DMS53 (cell line): ENCODE measurements at regions not wholly inside any gene's neighbourhood (a gene's known extent, or its start where the extent isn't known, plus 50 kb on each side); places are given as distances from the start of the nearest gene placed in this dataset.
"Not testable (repeated sequence)": the region's sequence is repeated elsewhere in the genome, so short reads cannot be mapped to it uniquely, and the experiment has no call there.

Experiments used
- DNase-seq: peaks from one replicate; lab custom pipeline; 2025; lab: John Stamatoyannopoulos, UW

GRCh38 chr20:23299673-23300050 is 50.9 kb upstream of the NXT1 start:
- no peak for DNase-seq

- DNase-seq: no peak
These were observed 51.5 kb upstream of the NXT1 start for GRCh38 chr20:23298926-23299672.

- no peak for DNase-seq
These were observed 52.4 kb upstream of the NXT1 start for GRCh38 chr20:23298155-23298554.

GRCh38 chr20:23296841-23297701 is 53.5 kb upstream of the NXT1 start:
- no peak for DNase-seq

GRCh38 chr20:23295934-23296333 is 54.7 kb upstream of the NXT1 start:
- DNase-seq: no peak

GRCh38 chr20:23294671-23295070 is 55.9 kb upstream of the NXT1 start:
- no peak for DNase-seq

GRCh38 chr20:23294166-23294565 is 56.4 kb upstream of the NXT1 start:
- DNase-seq: no peak

- peak; percentile 10 for DNase-seq
These were observed 56.9 kb upstream of the NXT1 start for GRCh38 chr20:23293689-23294088.

GRCh38 chr20:23292311-23292710 is 58.3 kb upstream of the NXT1 start:
- not testable (repeated sequence) for DNase-seq

- no peak for DNase-seq
These were observed 58.9 kb upstream of the NXT1 start for GRCh38 chr20:23291575-23292240.

- no peak for DNase-seq
These were observed 59.6 kb upstream of the NXT1 start for GRCh38 chr20:23290761-23291574.

- DNase-seq: no peak
These were observed 60.7 kb upstream of the NXT1 start for GRCh38 chr20:23289724-23290395.

- no peak for DNase-seq
These were observed 61.3 kb upstream of the NXT1 start for GRCh38 chr20:23289249-23289648.

GRCh38 chr20:23287354-23288190 is 63.0 kb upstream of the NXT1 start:
- DNase-seq: no peak

- no peak for DNase-seq
These were observed 64.2 kb upstream of the NXT1 start for GRCh38 chr20:23286346-23286745.

- DNase-seq: no peak
These were observed 65.1 kb upstream of the NXT1 start for GRCh38 chr20:23285536-23285935.

- DNase-seq: no peak
These were observed 66.6 kb upstream of the NXT1 start for GRCh38 chr20:23284009-23284408.

GRCh38 chr20:23283096-23283850 is 67.3 kb upstream of the NXT1 start:
- no peak for DNase-seq

- DNase-seq: no peak
These were observed 68.0 kb upstream of the NXT1 start for GRCh38 chr20:23282546-23282945.

- DNase-seq: no peak
These were observed 68.5 kb upstream of the NXT1 start for GRCh38 chr20:23282111-23282510.
